NCI-H187 (cell line): ENCODE measurements at regions not wholly inside any gene's neighbourhood (a gene's known extent, or its start where the extent isn't known, plus 50 kb on each side); places are given as distances from the start of the nearest gene placed in this dataset.

Experiments used
- DNase-seq, 2 experiments: peaks; one replicate each; lab custom pipeline; 2025; lab: John Stamatoyannopoulos, UW

DNA sequence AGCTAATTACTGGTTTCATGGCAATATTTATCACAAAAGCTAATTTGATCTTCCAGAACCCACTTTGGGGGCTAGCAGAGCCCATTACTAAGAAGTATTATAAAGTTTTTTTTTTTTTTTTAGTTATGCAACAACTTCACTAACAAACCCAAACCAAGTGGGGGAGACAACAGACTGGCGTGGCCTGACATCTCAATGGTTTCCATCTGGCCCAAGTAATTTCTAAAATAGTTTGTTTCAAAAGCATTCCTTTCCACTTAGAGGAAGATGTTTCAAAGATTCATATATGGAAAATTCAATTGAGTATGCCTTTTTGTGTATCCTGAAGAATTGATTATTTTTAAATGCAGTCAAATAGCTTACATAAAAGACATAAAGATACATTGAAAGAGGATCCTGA, 367.1 kb downstream of the HRH4 start:
- no peak for DNase-seq

DNA sequence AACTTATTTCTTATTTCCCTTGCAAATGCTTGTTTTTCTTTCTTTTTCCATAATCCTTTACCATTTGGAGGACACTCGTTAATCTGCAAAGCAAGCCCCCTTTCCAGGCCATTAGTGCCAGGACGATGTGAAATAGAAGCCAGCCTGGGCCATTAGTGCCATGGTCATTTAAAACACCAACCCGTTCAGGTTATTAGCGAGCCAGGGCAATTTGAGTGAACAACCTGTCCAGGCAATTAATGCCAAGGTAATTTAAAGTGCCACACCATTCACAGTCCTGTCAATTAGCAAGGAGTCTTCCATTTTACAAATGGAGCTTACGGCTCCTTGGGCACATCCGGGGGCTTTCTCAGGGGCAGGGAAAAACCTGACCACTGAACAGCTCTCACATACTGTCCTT, 370.6 kb downstream of the HRH4 start:
- no peak for DNase-seq

DNA sequence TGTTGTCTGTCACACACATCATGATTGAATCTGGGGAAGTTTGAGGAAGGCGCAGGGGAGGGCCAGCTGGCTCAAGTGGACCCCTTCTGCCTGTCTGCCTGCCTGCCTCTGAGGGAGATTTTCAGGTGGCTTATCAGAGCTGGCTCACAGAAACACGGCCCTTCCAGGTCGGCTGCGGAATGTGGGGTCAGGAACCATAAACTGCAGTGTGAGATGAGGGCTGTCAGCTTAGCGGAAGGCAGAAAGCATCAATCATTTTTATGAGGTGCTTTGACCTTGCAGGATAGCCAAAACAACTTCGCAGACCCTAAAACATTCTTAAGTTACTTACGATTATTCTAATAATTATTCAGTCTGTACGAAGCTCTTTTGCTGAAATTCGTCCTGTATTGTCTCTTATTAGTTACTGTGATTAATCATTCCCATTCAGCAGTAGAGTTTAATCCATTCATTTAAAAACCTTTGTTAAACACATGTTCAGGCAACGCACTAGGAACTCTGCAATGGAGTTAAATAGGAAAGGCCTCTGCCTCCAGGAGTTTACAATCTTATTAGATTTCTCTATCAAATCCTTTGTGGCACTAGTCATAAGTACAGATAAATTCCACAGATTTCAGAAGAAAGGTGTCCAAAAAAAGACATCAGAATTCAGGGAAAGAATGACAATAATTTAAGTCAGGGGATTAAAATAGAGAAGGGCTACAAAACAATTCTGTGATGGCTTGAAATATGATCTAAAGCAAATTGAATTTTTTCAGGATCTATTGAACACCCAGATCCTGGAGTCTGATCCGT, 371.6 kb downstream of the HRH4 start:
- DNase-seq: no peak

DNA sequence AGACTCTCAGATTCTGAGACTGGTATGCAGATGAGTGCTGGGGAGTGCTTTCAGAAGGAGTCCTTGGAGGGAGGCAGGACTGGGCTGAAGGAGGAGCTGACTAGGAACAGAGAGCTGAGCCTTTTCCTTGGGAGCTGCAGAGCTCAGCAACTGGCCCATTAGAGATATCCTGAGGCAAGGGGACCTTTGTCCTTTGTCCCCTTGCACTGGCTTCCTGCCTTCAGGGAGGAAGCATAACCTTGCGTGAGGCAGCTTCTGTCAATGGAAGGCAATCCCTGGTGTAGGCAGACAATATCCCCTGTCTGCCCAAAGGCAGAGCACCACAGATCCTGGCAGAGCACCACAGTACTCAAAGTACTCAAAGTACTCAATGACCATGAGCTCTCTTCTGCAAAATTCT, 375.3 kb downstream of the HRH4 start:
- DNase-seq: no peak

DNA sequence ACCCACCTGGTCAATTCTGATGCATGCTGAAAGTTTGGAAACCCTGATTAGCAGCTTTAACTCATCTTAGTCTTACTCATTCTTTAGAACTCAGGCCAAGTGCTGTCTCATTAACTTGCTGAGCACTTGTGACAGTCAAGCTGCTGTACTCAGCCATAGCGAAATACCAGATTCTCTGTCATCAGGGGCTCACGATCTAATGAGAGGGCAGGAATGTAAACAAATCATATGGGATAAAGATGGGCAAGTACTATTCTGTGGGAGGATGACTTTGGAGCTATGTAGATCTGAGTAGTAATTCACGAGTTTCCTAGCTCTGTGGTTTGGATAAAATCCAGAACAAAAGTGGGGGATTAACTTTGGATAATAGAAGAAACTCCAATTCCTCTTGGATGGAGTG, 376.6 kb downstream of the HRH4 start:
- DNase-seq: no peak

DNA sequence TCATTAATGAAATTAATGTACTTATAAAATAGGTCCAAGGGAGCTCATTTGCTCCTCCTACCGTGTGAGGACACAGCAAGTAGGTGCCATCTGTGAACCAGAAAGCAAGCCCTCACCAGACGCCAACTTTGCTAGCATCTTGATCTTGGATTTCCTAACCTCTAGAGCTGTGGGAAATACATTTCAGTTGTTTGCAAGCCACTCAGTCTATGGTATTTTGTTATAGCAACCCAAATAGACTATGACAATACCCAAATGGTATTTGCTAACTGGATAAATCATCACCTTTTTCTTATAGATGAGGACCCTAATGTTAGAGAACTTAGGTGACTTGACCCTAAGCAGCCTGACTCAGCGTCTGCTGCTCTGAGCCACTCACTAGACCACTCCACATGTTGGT, 379.6 kb downstream of the HRH4 start:
- no peak for DNase-seq

DNA sequence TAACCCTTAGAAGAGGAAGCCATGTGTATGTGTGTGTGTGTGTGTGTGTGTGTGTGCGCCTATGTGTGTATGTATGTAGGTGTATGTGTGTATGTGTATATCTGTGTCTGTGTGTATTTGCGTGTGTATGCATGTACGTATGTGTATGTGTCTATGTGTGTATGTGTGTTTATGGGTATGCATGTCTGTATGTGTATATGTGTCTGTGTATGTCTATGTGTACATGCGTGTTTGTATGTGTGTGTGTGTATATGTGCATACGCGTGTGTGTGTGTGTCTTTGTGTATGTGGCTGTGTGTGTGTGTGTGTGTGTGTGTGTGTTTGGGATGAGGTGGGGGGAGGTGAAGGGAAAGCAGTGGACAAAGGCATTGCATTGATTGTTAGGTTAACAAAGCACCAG, 380.2 kb downstream of the HRH4 start:
- no peak for DNase-seq

DNA sequence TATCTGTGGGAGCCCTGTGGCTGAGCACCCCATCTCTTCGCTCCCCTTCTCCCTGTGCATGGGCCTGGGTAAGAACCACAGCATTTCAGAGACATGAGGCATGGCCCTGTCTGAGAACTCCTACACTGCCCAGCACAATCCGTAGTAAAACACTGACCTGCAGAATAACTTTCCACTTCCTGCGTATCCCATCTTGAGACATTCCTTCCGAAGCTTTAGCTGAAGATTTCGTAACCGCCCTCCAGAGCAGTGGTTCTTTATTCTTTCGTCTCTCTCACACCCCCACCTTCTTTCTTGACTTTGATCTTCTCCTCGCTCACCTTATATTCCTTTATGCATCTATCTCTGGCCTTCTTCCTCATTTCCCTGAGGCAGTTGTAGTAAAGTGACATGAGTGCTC, 381.1 kb downstream of the HRH4 start:
- DNase-seq: no peak

DNA sequence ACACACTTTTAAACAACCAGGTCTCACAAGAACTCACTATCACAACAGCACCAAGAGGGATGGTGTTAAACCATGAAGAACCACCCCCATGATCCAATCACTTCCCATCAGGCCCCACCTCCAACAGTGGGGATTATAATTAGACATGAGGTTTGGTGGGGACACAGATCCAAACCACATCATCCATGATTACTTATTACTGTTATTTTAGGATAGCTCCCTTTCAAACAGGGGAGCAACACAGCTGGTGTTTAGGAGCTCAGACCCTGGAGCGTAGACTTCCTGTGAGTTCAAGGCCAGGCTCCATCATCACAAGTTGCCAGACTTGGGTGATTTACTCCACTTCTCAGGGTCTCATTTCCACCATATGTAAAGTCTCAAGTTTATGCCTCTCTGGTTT, 382.7 kb downstream of the HRH4 start:
- no peak for DNase-seq

DNA sequence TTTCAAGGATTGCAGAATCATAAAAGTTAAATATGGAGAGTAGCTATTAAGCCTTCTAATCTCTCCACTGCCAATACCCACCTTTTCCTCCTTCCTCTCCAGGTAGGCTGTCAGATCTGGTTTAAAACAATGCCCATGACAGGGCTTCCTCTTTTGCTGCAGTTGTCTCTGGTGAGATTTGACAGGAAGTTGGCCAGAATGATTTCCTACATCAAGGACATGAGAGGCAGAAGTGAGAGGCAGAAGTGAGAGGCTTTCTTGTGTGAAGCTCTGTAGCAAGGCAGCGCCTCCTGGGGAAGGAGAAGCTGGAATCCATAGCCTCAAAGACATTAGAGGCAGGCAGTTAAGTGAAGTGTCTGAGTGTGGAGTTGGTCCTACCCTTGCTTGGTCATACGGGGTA, 385.7 kb downstream of the HRH4 start:
- DNase-seq: no peak

DNA sequence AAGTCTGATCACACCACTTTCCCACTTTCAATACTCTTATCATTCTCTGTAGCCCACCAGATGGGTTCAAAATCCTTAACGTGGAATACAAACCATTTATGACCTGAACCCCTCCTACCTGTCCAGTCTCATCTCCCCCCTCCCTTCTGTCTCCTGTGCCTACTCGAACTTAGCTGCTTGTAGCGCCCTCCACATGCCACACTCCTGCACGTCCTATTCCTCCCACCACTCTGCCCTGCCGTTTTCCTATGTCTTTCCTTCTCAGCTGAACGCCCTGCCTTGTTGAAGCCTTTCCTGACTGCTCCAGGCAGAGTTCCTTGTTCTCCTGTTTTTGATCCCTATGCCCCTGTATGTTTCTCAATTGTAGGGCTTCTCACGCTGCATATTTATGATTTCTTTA, 390.1 kb downstream of the HRH4 start:
- no peak for DNase-seq

DNA sequence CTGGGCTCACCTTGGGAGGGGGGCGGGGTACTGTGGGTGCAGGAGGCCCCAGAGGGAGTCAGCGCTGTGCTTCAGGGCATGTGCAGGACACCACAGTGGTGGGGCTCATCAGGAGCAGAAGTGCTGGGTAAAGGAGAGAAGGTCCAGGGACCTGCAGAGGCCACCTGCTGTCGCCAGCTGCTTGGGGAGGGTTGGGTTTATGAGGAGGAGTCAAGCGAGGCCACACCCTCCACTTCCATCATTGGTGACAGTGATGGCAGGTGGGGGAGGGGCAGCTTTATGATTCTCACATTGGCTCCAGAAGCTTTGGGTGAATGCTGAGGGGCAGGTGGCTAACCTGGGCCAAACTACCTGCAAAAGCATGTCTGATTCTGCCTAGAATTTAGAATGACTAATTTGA, 392.6 kb downstream of the HRH4 start:
- no peak for DNase-seq

DNA sequence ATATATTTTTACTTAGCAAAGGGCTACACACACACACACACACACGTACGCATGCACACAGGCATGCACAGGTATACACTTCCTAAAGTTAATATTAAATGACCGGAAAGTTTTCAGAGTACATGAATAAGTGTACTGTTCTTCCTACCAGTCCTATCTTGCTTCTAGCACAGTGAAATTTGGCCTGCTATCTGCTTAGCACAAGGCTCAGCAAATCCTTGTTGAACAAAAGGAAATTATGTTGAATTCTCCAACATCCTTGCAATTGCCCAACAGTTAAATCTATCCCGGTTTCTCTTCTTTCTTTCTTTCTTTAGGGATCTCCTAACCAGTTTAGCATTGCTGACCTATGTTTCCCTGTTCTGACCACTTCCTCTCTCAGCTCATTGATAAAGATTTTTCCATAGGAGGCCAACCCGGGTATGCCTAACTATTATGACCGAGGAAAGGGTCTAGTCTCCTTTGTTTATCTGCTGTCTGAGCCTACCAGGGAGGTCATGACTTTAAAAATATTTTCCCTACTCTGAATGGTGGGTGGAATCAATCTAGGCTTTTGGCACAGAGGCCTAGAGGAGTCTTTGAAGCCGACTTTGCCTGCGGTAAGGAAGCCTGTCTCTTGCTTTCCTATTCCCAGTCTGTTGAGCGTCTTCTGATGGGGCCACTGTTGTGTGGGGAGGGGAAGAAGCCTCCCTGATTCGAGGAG, 400.7 kb downstream of the HRH4 start:
- DNase-seq: no peak

DNA sequence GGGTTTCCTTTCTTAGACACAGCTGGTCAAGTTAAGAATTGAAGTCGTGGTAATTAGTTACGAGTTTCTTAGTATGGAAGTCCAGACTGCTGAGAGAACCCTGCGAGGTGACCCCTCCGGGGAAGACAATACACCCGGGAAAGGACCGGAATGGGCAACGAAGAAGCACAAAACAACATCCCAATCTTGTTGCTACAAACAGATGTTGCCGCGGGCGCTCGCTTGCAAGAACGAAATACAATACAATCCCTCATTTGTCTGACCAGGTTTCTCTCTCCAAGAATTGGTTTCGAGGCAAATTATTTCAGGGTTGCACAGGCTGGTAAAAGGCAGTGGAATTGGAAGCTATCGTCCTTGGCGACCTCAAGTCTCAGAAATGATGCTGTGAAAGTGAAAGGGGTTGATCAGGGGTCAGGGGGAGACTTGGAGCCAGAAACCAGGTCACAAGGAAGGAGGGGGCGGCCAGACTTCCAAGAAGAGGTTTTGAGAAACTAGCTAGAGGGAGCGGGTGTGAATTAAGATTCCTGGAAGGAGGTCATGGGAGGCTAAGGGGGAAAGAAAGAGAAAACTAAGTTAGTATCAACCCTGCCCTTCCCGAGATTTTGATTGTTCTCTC, 401.9 kb downstream of the HRH4 start:
- DNase-seq: no peak

DNA sequence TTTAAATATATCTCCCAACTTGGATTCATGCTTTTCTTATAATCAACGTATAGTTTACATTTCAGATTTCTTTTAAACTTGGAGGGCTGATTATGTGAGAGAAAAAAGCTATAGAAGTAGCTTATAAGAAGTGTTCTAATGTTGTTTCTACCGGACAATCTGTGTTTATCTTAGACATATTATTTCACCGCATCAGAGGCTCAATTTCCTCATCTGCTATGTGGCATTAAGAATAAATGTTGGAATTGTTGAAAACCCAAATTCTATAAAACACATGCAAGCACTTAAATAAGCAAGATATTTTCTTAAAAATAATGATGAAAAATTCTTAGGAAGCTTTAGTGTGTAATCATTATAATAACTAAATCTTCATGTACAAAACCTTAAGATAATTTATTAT, 407.9 kb downstream of the HRH4 start:
- DNase-seq: no peak

DNA sequence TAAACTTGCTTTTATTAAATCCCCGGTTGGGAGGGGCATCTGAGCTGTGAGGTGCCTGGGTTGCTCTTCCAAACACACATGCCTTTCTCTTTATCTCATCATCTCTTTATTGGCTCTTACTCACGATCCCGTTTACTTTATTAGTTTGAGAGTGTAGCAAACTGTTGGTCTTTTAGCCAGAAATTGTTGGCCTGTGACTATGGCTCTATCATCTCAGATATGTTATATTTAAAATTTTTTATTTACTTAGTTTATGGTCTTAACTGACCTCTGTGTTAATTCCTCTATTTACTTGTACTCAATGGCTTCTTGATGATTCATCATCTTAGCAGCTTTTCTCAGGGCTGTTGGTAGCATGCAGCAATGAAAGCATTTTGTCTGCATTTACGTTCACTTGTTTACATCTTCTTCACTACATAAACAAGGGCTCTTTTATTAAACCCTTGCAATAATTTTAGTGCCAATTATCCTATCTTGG, 408.4 kb downstream of the HRH4 start:
- DNase-seq: no peak

DNA sequence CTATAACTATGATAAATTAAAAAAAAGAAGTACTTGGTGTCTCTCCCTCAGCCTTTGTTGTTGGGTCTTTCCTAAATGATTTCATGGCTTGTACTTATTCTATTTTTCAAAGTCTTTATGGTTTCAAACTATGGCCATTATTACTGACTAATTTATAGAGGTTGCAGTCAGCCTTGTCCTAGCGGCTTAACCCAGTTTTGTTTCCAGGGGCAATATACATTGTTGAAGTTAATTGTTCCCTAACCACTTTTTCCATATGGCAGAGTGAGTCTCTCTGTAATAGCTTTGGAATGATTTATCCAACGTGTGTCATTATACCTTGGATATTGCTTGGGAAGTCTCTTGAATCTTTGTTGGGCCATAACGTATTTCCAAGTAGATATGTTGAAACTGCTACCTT, 408.8 kb downstream of the HRH4 start:
- DNase-seq: no peak

DNA sequence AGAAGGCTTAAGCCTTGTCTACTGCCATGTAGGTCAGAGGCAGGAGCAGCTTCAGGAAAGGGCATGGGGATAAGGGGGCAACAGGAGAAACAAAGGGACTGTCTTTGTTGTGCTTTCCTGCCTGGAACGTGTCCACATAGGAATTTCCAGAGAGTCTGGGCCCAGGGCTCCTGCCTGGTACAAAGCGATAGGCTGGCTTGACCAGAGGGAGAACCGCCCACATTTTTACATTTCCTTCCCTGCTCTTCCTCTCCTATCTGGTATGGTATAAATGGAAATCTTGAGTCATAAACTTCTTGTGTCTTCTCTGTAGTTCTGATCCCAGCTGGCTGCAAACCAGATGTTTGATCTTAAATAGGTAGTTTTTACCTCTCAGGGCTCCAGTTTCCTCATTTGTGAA, 414.8 kb downstream of the HRH4 start:
- no peak for DNase-seq

DNA sequence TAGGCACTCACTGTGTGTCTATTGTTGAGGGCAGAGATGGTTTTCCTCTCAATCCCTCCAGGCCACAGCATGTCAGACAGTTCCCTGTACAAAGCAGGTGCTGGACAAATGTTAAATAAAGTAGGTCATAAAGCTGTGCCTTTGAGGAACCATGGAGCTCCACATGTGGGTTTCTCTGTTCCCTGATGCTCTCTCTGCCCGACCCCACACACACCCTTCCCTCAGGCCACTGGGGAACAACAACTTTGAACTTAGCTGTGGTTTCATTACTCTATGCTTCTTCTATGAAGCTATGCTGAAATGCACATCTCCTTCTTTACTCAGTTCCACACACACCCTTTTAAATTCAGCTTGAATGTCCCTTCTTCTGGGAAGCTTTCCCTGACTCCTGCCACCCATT, 415.3 kb downstream of the HRH4 start:
- no peak for DNase-seq

DNA sequence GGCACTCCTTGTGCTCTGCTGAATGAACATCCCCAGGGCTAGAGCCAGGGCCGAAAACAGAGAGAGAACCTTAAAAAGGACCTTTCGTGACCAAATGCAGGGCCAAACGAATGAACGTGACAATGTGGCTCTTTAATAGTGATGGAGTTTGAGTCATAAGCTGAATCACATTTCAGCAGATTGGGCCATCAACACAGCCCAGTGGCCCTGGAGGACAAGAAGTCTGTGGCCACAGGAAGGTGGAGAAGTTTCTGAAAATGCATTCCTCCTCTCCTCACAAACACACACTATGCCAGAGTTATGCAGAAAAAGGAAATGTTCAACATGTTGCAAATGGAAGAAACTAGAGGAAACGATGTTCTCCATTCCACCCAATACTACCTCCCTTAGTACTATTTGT, 415.8 kb downstream of the HRH4 start:
- DNase-seq: no peak

DNA sequence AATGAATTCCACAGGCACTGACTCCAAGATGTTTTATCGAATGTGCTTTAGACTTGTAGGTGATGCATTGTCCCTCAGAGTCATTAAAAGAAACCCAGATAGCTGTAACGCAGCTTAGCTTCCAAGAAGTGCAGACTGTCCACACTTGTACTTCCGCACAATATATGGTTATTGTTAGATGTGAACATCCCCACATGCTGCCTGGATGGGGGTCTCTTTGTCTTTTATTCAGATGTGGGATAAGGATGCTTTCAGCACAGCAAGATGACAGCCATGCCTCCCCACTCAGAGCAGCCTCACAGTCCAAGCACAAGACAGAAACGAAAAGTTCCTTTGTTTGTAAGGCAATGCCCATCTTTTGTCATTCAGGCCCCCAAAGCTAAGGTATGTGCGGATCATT, 416.6 kb downstream of the HRH4 start:
- DNase-seq: no peak

DNA sequence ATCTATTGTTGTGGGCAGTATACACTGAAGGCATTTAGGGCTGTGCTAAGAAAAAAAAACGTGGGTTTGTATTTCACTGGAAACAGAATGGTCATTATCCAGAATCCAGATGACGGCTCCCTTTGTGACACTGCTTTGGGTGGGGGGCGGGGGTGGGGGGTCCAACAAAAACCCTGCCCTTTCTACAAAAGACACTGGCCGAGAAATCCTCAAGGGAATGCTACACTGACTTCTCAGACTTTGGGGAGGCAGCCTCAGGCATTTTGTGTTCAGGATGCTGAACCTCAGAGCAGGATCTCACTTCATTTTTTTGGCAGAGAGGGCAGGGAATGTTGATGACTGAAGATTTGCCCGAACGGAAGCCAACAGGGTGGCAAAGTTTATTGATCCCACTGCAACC, 417.1 kb downstream of the HRH4 start:
- no peak for DNase-seq

DNA sequence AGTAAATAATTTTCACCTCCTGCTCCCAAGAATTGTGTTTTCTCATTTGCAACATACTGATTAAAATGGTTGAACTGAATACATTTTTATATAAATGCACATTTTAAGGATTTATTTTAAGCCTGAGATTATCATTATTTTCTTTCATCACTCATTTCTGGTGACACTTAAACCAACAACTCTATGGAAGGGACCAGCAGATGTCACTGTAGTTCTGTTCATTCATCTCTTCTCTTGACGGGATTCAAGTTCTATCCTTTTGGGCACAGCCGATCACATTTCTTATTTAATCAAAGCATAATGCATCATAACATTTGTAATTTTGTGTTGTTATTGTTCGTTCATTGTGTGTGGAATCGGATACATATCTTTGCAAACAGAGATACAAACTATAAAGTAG, 417.9 kb downstream of the HRH4 start:
- peak in 1 of 2 experiments; percentile 7 for DNase-seq
